DMS153 (cell line): ENCODE measurements at regions not wholly inside any gene's neighbourhood (a gene's known extent, or its start where the extent isn't known, plus 50 kb on each side); places are given as distances from the start of the nearest gene placed in this dataset.
"Not testable (repeated sequence)": the region's sequence is repeated elsewhere in the genome, so short reads cannot be mapped to it uniquely, and the experiment has no call there.

Experiments
- DNase-seq: peaks from one replicate; lab custom pipeline; 2025; lab: John Stamatoyannopoulos, UW

- DNase-seq, result no peak
Observed at GRCh38 chrX:139475432-139475831, 55.1 kb upstream of the F9 start.

GRCh38 chrX:139461945-139462344 lies 68.6 kb upstream of the F9 start:
- DNase-seq, result not testable (repeated sequence)

GRCh38 chrX:139454743-139455142 lies 75.8 kb upstream of the F9 start:
- DNase-seq, result no peak

GRCh38 chrX:139448996-139449395 lies 81.5 kb upstream of the F9 start:
- DNase-seq, result no peak

GRCh38 chrX:139446832-139447231 lies 83.7 kb upstream of the F9 start:
- no peak for DNase-seq

GRCh38 chrX:139429913-139430312 lies 100.6 kb upstream of the F9 start:
- no peak for DNase-seq

- DNase-seq, result no peak
Observed at GRCh38 chrX:139423186-139423585, 107.4 kb upstream of the F9 start.

GRCh38 chrX:139398258-139398657 lies 132.3 kb upstream of the F9 start:
- not testable (repeated sequence) for DNase-seq

GRCh38 chrX:139388254-139388653 lies 142.3 kb upstream of the F9 start:
- no peak for DNase-seq

- DNase-seq, result no peak
Observed at GRCh38 chrX:139382529-139382928, 148.0 kb upstream of the F9 start.

GRCh38 chrX:139376547-139376946 lies 154.0 kb upstream of the F9 start:
- not testable (repeated sequence) for DNase-seq

GRCh38 chrX:139360356-139360755 lies 170.2 kb upstream of the F9 start:
- no peak for DNase-seq

GRCh38 chrX:139342594-139342991 lies 187.9 kb upstream of the F9 start:
- peak; percentile 15 for DNase-seq

- DNase-seq, result not testable (repeated sequence)
Observed at GRCh38 chrX:139341855-139342593, 188.5 kb upstream of the F9 start.

GRCh38 chrX:139332441-139332840 lies 198.1 kb upstream of the F9 start:
- no peak for DNase-seq

GRCh38 chrX:139327355-139327754 lies 203.2 kb upstream of the F9 start:
- DNase-seq, result no peak

- no peak for DNase-seq
Observed at GRCh38 chrX:139324756-139325155, 205.8 kb upstream of the F9 start.

- not testable (repeated sequence) for DNase-seq
Observed at GRCh38 chrX:139320661-139321354, 209.7 kb upstream of the F9 start.

- not testable (repeated sequence) for DNase-seq
Observed at GRCh38 chrX:139306675-139307074, 223.9 kb upstream of the F9 start.

GRCh38 chrX:139304471-139304870 lies 226.1 kb upstream of the F9 start:
- no peak for DNase-seq

- DNase-seq, result no peak
Observed at GRCh38 chrX:139299309-139299708, 231.2 kb upstream of the F9 start.

GRCh38 chrX:139298437-139298836 lies 232.1 kb upstream of the F9 start:
- no peak for DNase-seq

GRCh38 chrX:139297638-139298037 lies 232.9 kb upstream of the F9 start:
- DNase-seq, result no peak

- no peak for DNase-seq
Observed at GRCh38 chrX:139293991-139294390, 236.5 kb upstream of the F9 start.
